NCI-H510A treated with DMSO at 0.1 percent for 48 hours (cell line): ENCODE measurements at regions not wholly inside any gene's neighbourhood (a gene's known extent, or its start where the extent isn't known, plus 50 kb on each side); places are given as distances from the start of the nearest gene placed in this dataset.
"Not testable (repeated sequence)": the region's sequence is repeated elsewhere in the genome, so short reads cannot be mapped to it uniquely, and the experiment has no call there.

ENCODE experiments used
- DNase-seq: peaks from one replicate; lab custom pipeline; 2025; lab: John Stamatoyannopoulos, UW

DNA sequence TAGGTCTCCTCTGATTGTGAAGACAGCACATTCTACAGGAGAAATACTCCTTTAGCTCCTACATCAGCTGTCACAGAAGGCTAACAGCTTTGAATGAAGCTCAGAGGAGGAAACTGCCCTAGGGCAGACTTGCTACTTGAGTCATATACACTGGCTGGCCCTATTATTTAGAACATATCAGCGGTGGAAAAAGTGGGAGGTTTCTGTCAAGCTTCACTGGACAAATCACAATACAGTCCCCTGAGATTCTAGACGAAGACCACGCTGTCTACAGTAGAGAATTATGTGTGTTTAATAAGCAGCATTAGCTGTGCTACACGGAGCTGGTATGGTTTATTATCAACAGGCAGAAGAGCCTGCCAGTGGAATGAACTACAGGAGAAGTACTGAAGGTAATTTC is 230.9 kb upstream of the FSIP2 start:
- no peak for DNase-seq

- DNase-seq = no peak
Observed at GRCh38 chr2:185510060-185510459, 228.5 kb upstream of the FSIP2 start.

DNA sequence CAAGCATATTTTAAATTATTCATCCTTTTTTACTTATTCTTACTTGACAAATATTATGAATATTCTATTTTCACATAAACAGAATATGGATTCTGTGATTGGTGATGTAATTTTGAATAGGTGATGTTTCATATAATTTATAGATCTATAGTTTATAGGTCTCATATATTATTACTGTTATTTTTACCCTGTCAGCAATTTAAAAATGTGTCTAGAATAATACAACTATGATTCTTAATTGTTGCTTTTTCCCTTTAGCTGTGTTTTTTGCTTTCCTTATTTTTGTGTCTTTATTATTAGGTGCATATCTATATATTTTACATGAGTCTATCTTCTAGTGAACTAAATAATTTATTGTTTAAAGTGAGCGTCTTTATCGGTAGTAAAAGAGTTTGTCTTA is 226.7 kb upstream of the FSIP2 start:
- no peak for DNase-seq

- DNase-seq = no peak
Observed at GRCh38 chr2:185522472-185522871, 216.1 kb upstream of the FSIP2 start.

DNA sequence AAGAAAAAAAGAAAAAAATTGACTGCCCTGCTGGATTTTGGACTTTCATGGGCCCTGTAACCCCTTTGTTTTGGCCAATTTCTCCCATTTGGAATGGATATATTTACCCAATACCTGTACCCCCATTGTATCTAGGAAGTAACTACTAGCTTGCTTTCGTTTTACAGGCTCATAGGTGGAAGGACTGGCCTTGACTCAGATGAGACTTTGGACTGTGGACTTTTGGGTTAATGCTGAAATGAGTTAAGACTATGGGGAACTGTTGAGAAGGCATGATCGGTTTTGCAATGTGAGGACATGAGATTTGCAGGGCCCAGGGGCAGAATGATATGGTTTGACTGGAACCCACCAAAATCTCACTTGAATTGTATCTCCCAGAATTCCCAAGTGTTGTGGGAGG is 214.4 kb upstream of the FSIP2 start:
- not testable (repeated sequence) for DNase-seq

DNA sequence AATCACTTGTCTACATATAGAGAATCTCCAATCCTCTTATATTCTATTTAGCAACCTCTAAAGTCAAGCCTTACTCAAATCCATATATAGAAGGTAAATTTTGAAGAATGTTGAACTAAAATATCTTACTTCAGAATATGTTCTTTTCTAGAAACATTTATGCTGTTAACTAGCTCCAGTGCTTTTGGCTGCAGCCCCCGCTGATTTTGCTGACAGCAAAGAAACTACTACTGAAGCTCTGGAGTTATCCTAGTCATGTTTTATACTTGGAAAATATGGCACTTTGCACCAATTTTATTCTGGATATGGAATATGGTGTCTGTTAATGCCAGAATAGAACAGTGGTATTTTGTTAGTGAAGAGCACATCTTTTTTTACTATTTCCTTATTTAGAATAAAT is 212.4 kb upstream of the FSIP2 start:
- no peak for DNase-seq

- DNase-seq = no peak
Observed at GRCh38 chr2:185531721-185532120, 206.9 kb upstream of the FSIP2 start.

- no peak for DNase-seq
Observed at GRCh38 chr2:185537689-185538088, 200.9 kb upstream of the FSIP2 start.

- DNase-seq = no peak
Observed at GRCh38 chr2:185567196-185567595, 171.4 kb upstream of the FSIP2 start.

DNA sequence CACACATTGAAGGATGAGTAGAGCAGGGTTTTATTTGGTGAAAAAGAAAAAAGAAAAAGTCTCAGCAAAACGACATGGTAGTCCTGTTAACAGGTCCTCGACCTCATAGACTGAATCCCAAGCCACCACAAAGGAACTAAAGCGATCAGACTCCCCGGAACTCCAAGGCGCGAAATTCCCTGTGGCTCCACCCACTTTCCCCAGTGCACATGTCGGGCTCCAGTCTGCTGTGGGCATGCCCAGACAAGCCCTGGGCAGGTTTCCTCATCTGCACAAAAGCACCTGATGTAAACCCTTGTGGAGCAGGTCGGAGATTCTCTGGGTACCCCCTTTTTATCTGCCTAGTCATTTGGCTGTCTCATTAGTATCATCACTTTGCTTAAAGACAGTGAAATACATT is 170.7 kb upstream of the FSIP2 start:
- DNase-seq = no peak

DNA sequence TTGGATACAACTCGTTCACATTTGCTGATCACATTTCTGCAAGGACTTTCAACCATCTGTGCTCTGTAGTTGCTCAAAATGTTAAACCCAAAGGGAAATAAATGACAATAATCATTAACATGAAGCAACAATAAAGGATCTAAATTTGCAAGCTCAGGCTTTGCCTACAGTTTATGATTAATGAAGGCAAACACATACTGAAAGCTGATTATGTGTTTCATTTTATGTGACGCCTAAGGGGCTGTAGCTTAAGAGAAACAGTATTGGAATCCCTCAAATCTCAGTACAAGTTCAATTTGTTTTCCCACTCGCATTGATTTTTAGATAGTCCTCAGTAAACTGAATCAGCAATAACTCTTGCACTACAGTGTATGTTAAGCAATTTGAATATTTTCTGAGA is 160.3 kb upstream of the FSIP2 start:
- no peak for DNase-seq

- DNase-seq = no peak
Observed at GRCh38 chr2:185583058-185583816, 155.4 kb upstream of the FSIP2 start.

DNA sequence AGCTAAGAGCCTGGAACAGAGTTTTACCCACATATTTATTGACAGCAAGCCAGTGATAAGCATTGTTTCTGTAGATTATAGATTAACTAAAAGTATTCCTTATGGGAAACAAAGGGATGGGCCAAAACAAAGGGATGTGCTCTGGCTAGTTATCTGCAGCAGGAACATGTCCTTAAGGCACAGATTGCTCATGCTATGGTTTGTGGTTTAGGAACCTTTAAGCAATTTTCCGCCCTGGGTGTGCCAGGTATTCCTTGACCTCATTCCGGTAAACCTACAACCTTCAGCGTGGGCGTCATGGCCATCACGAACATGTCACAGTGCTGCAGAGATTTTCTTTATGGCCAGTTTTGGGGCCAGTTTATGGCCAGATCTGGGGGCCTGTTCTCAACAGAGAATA is 153.4 kb upstream of the FSIP2 start:
- not testable (repeated sequence) for DNase-seq

GRCh38 chr2:185591276-185591675 is 147.3 kb upstream of the FSIP2 start:
- DNase-seq = not testable (repeated sequence)

DNA sequence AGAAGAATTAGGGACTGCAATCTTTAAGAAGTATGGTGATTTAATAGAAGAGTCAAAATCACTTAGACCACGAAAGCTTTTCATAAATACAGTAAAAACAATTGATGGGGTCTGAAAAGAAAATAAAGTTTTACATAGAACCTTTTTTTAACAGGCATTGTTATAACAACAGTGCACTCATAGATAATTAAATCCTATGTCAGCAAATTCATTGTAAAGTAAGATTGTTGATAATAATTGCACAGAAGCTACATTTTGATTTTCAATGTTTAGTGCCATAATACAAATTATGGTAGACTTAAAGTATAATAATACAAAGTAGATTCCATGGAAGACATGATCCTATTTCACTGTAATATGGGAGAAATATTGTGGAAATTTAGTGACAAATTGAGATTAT is 130.7 kb upstream of the FSIP2 start:
- DNase-seq = no peak

DNA sequence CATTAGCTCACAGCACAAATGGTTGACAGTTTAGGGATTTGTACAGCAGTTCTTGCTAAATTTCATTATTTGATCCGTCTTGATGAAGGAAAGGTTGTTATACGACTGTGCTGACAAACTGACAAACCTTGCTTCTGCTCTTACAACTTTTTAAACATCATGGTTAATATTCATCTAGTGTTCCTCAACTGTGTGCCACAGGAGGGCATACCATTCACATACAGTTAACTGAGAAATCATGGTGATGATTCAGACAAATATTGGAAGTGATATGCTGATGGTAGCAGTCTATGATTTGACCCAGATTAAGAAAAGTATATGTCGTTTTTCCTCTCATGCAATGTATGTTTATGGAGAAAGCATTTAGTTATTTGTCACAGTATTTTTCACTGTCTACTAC is 129.8 kb upstream of the FSIP2 start:
- DNase-seq = no peak

GRCh38 chr2:185610301-185610700 is 128.3 kb upstream of the FSIP2 start:
- no peak for DNase-seq

GRCh38 chr2:185618625-185619024 is 120.0 kb upstream of the FSIP2 start:
- no peak for DNase-seq

DNA sequence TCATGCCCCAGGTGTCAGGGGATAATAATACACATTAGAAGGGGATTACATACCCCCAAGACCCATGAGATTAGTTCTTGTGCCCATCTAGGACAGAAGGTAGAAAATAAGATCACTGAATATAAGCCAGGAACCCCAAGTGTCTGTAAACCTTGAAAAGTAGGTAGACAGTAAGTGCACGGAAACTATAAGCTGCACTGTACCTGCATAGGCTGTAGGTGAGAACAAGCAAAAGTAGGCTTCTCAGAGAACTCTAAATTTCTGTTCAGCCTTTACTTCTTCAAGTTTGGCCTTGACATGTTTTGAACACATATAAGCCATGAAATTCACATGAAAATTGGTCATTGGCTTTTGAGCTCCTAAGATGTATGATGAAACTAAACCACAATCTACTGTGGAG is 113.0 kb upstream of the FSIP2 start:
- no peak for DNase-seq

GRCh38 chr2:185628985-185629384 is 109.6 kb upstream of the FSIP2 start:
- no peak for DNase-seq

DNA sequence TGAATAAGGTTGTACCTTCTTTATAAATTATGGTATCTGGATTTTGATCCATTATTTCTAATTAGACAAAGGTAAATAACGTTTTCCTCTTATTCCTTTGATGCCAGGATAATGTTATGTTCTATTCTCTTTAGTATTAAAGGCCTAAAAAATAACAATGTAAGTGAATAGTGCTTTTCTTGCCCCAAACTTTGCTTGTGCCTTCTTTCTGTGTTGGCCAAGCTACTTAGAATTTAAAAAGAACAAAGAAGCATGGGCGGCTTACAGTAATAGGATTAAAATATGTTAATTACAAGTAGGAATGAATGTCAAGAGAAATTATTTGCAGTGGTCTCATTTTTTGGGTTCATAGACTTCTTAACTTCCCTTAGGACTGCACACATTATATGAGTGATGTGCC is 105.0 kb upstream of the FSIP2 start:
- DNase-seq = no peak

DNA sequence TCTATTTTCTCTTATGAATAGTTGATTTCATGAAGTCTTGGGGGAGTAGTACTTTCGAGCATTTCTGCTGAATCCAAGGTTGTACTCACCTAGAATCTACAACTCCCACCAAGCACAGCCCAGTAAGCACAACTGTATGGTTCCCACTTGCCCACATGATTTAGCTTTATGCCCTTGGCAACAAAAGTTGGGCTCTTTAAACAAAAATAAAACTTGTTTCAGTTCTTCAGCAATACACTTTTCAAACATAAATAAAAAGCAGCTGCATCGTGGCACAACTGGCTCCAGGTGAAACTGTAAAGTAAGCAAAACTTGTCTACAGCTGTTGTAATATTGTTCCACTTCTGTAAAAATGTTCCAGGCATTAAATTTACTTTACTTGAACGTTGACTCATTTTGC is 99.8 kb upstream of the FSIP2 start:
- no peak for DNase-seq

DNA sequence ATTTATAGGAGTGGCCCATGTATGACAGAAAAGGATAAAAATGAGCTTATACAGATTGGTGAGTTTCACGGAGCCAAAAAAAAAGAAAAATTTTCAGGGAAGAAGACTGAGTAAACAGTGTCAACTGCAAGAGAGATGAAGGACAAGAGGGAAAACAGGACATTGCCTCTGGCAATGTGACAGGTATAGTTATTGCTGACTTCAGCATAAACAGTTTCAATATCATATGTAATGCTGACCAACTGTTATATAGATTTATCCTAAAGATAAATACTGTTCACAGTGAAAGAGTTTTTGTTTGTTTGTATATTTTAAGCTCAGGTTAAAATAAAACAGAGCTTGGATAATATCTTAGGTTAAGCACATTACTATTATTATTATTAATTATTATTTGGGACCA is 98.0 kb upstream of the FSIP2 start:
- DNase-seq = no peak

GRCh38 chr2:185643434-185643833 is 95.2 kb upstream of the FSIP2 start:
- DNase-seq = no peak
